ENCODE measurements at regions not wholly inside any gene's neighbourhood (a gene's known extent, or its start where the extent isn't known, plus 50 kb on each side); places are given as distances from the start of the nearest gene placed in this dataset.

DNA sequence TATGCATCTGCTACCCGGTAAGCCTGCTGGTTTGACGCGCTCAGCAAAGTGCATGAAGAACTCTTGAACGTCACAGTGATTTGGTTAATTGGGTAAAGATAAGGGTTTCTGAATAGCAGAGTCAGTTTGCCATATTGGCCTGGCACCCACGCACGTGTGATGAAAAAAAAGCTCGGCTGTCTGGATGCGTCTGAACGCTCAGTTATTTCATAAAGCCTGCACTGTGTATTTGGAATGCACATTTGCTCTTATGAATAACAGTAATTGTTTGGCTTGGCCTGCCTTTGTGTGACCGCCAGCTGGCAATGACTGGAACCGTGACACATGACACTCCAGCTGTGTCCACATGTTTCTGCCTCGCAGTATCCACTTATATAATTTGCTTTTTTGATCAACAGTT, 129.2 kb upstream of the MEIS1 start:
- TF ChIP-seq, protein P1, sequence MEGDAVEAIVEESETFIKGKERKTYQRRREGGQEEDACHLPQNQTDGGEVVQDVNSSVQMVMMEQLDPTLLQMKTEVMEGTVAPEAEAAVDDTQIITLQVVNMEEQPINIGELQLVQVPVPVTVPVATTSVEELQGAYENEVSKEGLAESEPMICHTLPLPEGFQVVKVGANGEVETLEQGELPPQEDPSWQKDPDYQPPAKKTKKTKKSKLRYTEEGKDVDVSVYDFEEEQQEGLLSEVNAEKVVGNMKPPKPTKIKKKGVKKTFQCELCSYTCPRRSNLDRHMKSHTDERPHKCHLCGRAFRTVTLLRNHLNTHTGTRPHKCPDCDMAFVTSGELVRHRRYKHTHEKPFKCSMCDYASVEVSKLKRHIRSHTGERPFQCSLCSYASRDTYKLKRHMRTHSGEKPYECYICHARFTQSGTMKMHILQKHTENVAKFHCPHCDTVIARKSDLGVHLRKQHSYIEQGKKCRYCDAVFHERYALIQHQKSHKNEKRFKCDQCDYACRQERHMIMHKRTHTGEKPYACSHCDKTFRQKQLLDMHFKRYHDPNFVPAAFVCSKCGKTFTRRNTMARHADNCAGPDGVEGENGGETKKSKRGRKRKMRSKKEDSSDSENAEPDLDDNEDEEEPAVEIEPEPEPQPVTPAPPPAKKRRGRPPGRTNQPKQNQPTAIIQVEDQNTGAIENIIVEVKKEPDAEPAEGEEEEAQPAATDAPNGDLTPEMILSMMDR (conservative IDR thresholded peaks at IDR 0.05; ENCODE audit: low read length): no peak
- no peak for TF ChIP-seq EZH2phosphoT487 (IDR thresholded peaks at IDR 0.05; ENCODE audit: borderline replicate concordance)

Measured in Loucy (cell line).